H9 (cell line): ENCODE measurements at regions not wholly inside any gene's neighbourhood (a gene's known extent, or its start where the extent isn't known, plus 50 kb on each side); places are given as distances from the start of the nearest gene placed in this dataset.

Experiments
- DNase-seq: peaks from one replicate; pipeline ENCODE4 v3.0.0-alpha.2; 2017
- H2AFZ ChIP-seq: one replicate; pipeline ENCODE4 v1.6.1; 2013; ENCODE audit warnings: mild to moderate bottlenecking, low read length, control low read depth, moderate library complexity
- H2AK5ac ChIP-seq: 2 replicates; pipeline ENCODE4 v1.6.1; 2013; ENCODE audit warnings: low read length, control low read depth, mixed read lengths; ENCODE audit not compliant: insufficient read length
- H2BK120ac ChIP-seq: one replicate; pipeline ENCODE4 v1.6.1; 2013; ENCODE audit warnings: low read depth, mild to moderate bottlenecking, low read length, control low read depth, inconsistent platforms; ENCODE audit not compliant: poor library complexity, severe bottlenecking
- H2BK12ac ChIP-seq: 2 replicates; pipeline ENCODE4 v1.6.1; 2013; ENCODE audit warnings: low read length, control low read depth, mixed read lengths, low read depth; ENCODE audit not compliant: insufficient read length
- H2BK15ac ChIP-seq: 2 replicates; pipeline ENCODE4 v1.6.1; 2013; ENCODE audit warnings: low read depth, low read length, control low read depth
- H2BK20ac ChIP-seq: one replicate; pipeline ENCODE4 v1.6.1; 2013; ENCODE audit warnings: low read depth, mild to moderate bottlenecking, low read length, control low read depth, inconsistent platforms; ENCODE audit not compliant: poor library complexity, severe bottlenecking
- H2BK5ac ChIP-seq: 2 replicates; pipeline ENCODE4 v1.6.1; 2013; ENCODE audit warnings: low read length, control low read depth, mixed read lengths; ENCODE audit not compliant: insufficient read length
- H3K14ac ChIP-seq: 2 replicates; pipeline ENCODE4 v1.6.1; 2013; ENCODE audit warnings: low read length, control low read depth; ENCODE audit not compliant: insufficient read depth
- H3K18ac ChIP-seq: 2 replicates; pipeline ENCODE4 v1.6.1; 2013; ENCODE audit warnings: low read depth, mild to moderate bottlenecking, mixed read lengths, low read length, control low read depth; ENCODE audit not compliant: insufficient read length
- H3K23ac ChIP-seq: 2 replicates; pipeline ENCODE4 v1.6.1; 2013; ENCODE audit warnings: low read length, control low read depth, mixed read lengths, low read depth; ENCODE audit not compliant: insufficient read length
- H3K23me2 ChIP-seq: 2 replicates; pipeline ENCODE4 v1.6.1; 2013; ENCODE audit warnings: low read depth, mild to moderate bottlenecking, mixed read lengths, low read length, control low read depth; ENCODE audit not compliant: insufficient read length, poor library complexity, severe bottlenecking
- H3K27ac ChIP-seq: 2 replicates; pipeline ENCODE4 v1.5.1; 2013; ENCODE audit warnings: low read length, control low read depth, mixed read lengths, low read depth; ENCODE audit not compliant: insufficient read length
- H3K27me3 ChIP-seq: 2 replicates; pipeline ENCODE4 v1.6.1; 2013; ENCODE audit warnings: low read length, control low read depth, inconsistent platforms; ENCODE audit not compliant: insufficient read depth
- H3K4ac ChIP-seq: 2 replicates; pipeline ENCODE4 v1.6.1; 2013; ENCODE audit warnings: low read depth, mild to moderate bottlenecking, control low read depth, inconsistent platforms, low read length, moderate library complexity
- H3K4me1 ChIP-seq: 2 replicates; pipeline ENCODE4 v1.6.1; 2013; ENCODE audit warnings: low read length, control low read depth, inconsistent platforms; ENCODE audit not compliant: insufficient read depth
- H3K4me2 ChIP-seq: 2 replicates; pipeline ENCODE4 v1.6.1; 2013; ENCODE audit warnings: low read length, control low read depth, mixed read lengths; ENCODE audit not compliant: insufficient read length, insufficient read depth
- H3K56ac ChIP-seq: 2 replicates; pipeline ENCODE4 v1.6.1; 2013; ENCODE audit warnings: low read depth, mild to moderate bottlenecking, mixed read lengths, low read length, control low read depth; ENCODE audit not compliant: insufficient read length
- H3K79me1 ChIP-seq: 2 replicates; pipeline ENCODE4 v1.6.1; 2013; ENCODE audit warnings: low read depth, mild to moderate bottlenecking, moderate library complexity, low read length, control low read depth, inconsistent platforms; ENCODE audit not compliant: insufficient read depth, poor library complexity, severe bottlenecking
- H3K79me2 ChIP-seq: 2 replicates; pipeline ENCODE4 v1.6.1; 2013; ENCODE audit warnings: low read length, control low read depth, inconsistent platforms; ENCODE audit not compliant: insufficient read depth
- H3K9ac ChIP-seq: 2 replicates; pipeline ENCODE4 v1.6.1; 2013; ENCODE audit warnings: low read length, control low read depth, mixed read lengths; ENCODE audit not compliant: insufficient read length; ENCODE audit errors: extremely low read depth
- H3K9me3 ChIP-seq: one replicate; pipeline ENCODE4 v1.6.1; 2013; ENCODE audit warnings: low read depth, low read length, inconsistent platforms; ENCODE audit not compliant: control insufficient read depth
- H3T11ph ChIP-seq: one replicate; pipeline ENCODE4 v1.6.1; 2013; ENCODE audit warnings: mild to moderate bottlenecking, low read length, control low read depth, inconsistent platforms
- H4K20me1 ChIP-seq: one replicate; pipeline ENCODE4 v1.6.1; 2013; ENCODE audit not compliant: control insufficient read depth, insufficient read length, insufficient read depth
- H4K5ac ChIP-seq: 2 replicates; pipeline ENCODE4 v1.6.1; 2013; ENCODE audit warnings: low read depth, mild to moderate bottlenecking, mixed read lengths, low read length, control low read depth; ENCODE audit not compliant: insufficient read length
- H4K8ac ChIP-seq: replicated peaks from 2 replicates; pipeline ENCODE4 v1.6.1; 2013; ENCODE audit warnings: low read length, control low read depth, mixed read lengths, low read depth; ENCODE audit not compliant: insufficient read length
- H4K91ac ChIP-seq: 2 replicates; pipeline ENCODE4 v1.6.1; 2013; ENCODE audit warnings: low read depth, mild to moderate bottlenecking, moderate library complexity, mixed read lengths, low read length, control low read depth; ENCODE audit not compliant: insufficient read length
- H3K27ac Mint-ChIP-seq, 3 experiments: 2 replicates in 2 of 3; 3 replicates in 1 of 3; pipeline ENCODE4 v1.8.0; 2020 to 2021; ENCODE audit warnings: mixed read lengths in 3 of 3, mild to moderate bottlenecking in 1 of 3, moderate library complexity in 1 of 3
- H3K27me3 Mint-ChIP-seq: 2 replicates; pipeline ENCODE4 v1.8.0; 2021; ENCODE audit warnings: low read depth, mild to moderate bottlenecking, moderate library complexity, mixed read lengths
- H3K36me3 Mint-ChIP-seq, 3 experiments: 2 replicates in 2 of 3; 3 replicates in 1 of 3; pipeline ENCODE4 v1.8.0; 2020 to 2021; ENCODE audit warnings: low read depth in 3 of 3, mixed read lengths in 3 of 3; ENCODE audit not compliant: insufficient read depth in 1 of 3
- H3K4me1 Mint-ChIP-seq, 2 experiments: 2 replicates each; pipeline ENCODE4 v1.8.0; 2020; ENCODE audit warnings: mixed read lengths in 2 of 2
- H3K4me3 Mint-ChIP-seq, 2 experiments: 2 replicates in 1 of 2; 3 replicates in 1 of 2; pipeline ENCODE4 v1.8.0; 2020 to 2021; ENCODE audit warnings: mild to moderate bottlenecking in 2 of 2, mixed read lengths in 2 of 2, moderate library complexity in 1 of 2
- H3K9me3 Mint-ChIP-seq, 2 experiments: 2 replicates in 1 of 2; 3 replicates in 1 of 2; pipeline ENCODE4 v1.8.0; 2020; ENCODE audit warnings: mild to moderate bottlenecking in 2 of 2, mixed read lengths in 2 of 2, moderate library complexity in 1 of 2
- WGBS: extraction: QIAGEN DNeasy Blood & Tissue Kit; methylation state at CpG from one replicate; pipeline ENCODE4 v1.1.7; 2013; ENCODE audit warnings: missing lambda C conversion rate, low lambda C conversion rate, mixed read lengths; ENCODE audit not compliant: insufficient read length; ENCODE audit errors: extremely low coverage; 5-methylcytosine and 5-hydroxymethylcytosine counted together
- TF ChIP-seq, protein P1 (sequence below): fragments of 200-600 bp; sonication (generic); conservative IDR thresholded peaks from 3 replicates; pipeline ENCODE4 v1.8.0; 2021; ENCODE audit warnings: antibody characterized with exemption, mild to moderate bottlenecking

DNA sequence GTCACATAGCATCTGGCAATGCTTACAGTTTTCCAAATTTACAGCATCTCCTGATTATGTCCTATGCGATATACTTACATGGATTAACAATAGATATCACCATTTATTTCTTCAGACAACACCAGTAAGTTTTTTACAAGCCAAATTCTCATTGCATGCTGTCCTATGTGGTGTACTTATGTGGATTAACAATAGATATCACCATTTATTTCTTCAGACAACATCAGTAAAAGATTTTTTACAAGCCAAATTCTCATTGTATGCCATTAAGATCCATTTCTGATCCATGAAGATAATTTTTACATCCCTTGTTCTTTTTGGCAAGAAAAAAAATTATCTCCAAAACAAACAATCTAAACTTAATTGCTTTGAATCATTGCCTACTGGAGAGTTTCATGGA lies 340.9 kb downstream of the KCNN2 start:
- Histone ChIP-seq H3K9me3 (no peaks in the 10 kb centered on the region), H3T11ph (no peak overlapping the region), H3K4me1 (no peaks in the 10 kb centered on the region; the same call in 1 of the 2 replicates), H4K5ac (no peak overlapping the region), H4K20me1 (no peaks in the 10 kb centered on the region), H3K23me2 (no peaks in the 10 kb centered on the region), H3K27ac (no peak overlapping the region), H4K8ac (no peak overlapping the region), H2AK5ac (no peak overlapping the region), H2BK15ac (no peak overlapping the region), H3K56ac (no peak overlapping the region), H2BK5ac (no peak overlapping the region), H2AFZ (no peak overlapping the region), H2BK20ac (no peak overlapping the region), H3K23ac (no peak overlapping the region), H3K27me3 (no peaks in the 10 kb centered on the region), H3K4me2 (no peak overlapping the region), H2BK120ac (no peak overlapping the region), H3K79me1 (no peaks in the 10 kb centered on the region), H3K14ac (no peak overlapping the region), H3K4ac (no peak overlapping the region), H3K79me2 (no peaks in the 10 kb centered on the region), H3K18ac (no peak overlapping the region), H2BK12ac (no peak overlapping the region), H4K91ac (no peak overlapping the region), H3K9ac (no peak overlapping the region)
- Mint-ChIP-seq H3K27me3 (no peaks in the 10 kb centered on the region), H3K36me3 (no peaks in the 10 kb centered on the region; a peak in 1 of 7 replicates), H3K27ac (no peak overlapping the region), H3K4me1 (peaks cover 3 to 6% of the 10 kb centered on the region in 2 experiments; a peak in 2 of 4 replicates), H3K4me3 (no peak overlapping the region), H3K9me3 (peaks cover 0 to 3% of the 10 kb centered on the region in 2 experiments; a peak in 2 of 5 replicates)
- no CpG with 5 or more reads among the region's 1 CpG for WGBS
- TF ChIP-seq, protein P1, sequence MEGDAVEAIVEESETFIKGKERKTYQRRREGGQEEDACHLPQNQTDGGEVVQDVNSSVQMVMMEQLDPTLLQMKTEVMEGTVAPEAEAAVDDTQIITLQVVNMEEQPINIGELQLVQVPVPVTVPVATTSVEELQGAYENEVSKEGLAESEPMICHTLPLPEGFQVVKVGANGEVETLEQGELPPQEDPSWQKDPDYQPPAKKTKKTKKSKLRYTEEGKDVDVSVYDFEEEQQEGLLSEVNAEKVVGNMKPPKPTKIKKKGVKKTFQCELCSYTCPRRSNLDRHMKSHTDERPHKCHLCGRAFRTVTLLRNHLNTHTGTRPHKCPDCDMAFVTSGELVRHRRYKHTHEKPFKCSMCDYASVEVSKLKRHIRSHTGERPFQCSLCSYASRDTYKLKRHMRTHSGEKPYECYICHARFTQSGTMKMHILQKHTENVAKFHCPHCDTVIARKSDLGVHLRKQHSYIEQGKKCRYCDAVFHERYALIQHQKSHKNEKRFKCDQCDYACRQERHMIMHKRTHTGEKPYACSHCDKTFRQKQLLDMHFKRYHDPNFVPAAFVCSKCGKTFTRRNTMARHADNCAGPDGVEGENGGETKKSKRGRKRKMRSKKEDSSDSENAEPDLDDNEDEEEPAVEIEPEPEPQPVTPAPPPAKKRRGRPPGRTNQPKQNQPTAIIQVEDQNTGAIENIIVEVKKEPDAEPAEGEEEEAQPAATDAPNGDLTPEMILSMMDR = no peak
- DNase-seq = no peak
